OCI-LY7 (cell line): ENCODE measurements at regions not wholly inside any gene's neighbourhood (a gene's known extent, or its start where the extent isn't known, plus 50 kb on each side); places are given as distances from the start of the nearest gene placed in this dataset.

ENCODE experiments used
- BruUV-seq: library from RNA; stranded (reverse); fragments of 400-500 nt; replicated peaks from 2 replicates; lab custom pipeline; 2021; lab: Mats Ljungman, UMichigan
- CTCF ChIA-PET: fragments of 300-600 bp; sonication (Branson Sonifier 250); formaldehyde crosslinking; loops from one replicate; lab custom pipeline; 2022; ENCODE audit warnings: antibody characterized with exemption; ENCODE audit not compliant: unreplicated experiment; lab: Charles Lee
- POLR2A ChIA-PET: fragments of 300-600 bp; sonication (Branson Sonifier 250); formaldehyde crosslinking; loops from one replicate; lab custom pipeline; 2022; ENCODE audit warnings: antibody characterized with exemption; lab: Charles Lee
- DNase-seq: peaks from one replicate; pipeline ENCODE4 v3.0.0-alpha.2; 2015; ENCODE audit warnings: low spot score
- H2AFZ ChIP-seq: fragments of 200-600 bp; sonication (generic), shearing (Covaris generic); 2 replicates; pipeline ENCODE4 v1.6.1; 2014; ENCODE audit warnings: mild to moderate bottlenecking, antibody characterized with exemption, low read length, moderate library complexity
- H3K27ac ChIP-seq: fragments of 200-600 bp; sonication (generic); 2 replicates; pipeline ENCODE4 v1.5.1; 2014; ENCODE audit warnings: mixed run types, low read depth, mild to moderate bottlenecking, moderate library complexity, low read length, inconsistent platforms; ENCODE audit not compliant: poor library complexity, severe bottlenecking
- H3K36me3 ChIP-seq: fragments of 200-600 bp; sonication (generic); 2 replicates; pipeline ENCODE4 v1.6.1; 2014; ENCODE audit warnings: mild to moderate bottlenecking, antibody characterized with exemption, low read length, moderate library complexity, mixed read lengths; ENCODE audit not compliant: insufficient read depth
- H3K4me1 ChIP-seq: fragments of 200-600 bp; sonication (generic); 2 replicates; pipeline ENCODE4 v1.5.1; 2014; ENCODE audit warnings: mild to moderate bottlenecking, low read length; ENCODE audit not compliant: insufficient read depth, poor library complexity, severe bottlenecking
- H3K4me2 ChIP-seq: fragments of 200-600 bp; sonication (generic); 2 replicates; pipeline ENCODE4 v1.6.1; 2014; ENCODE audit warnings: mild to moderate bottlenecking, low read length
- H3K4me3 ChIP-seq: fragments of 200-600 bp; sonication (generic); 2 replicates; pipeline ENCODE4 v1.5.1; 2014; ENCODE audit warnings: mild to moderate bottlenecking, low read depth, low read length; ENCODE audit not compliant: poor library complexity, severe bottlenecking
- H3K79me2 ChIP-seq: fragments of 200-600 bp; sonication (generic); 2 replicates; pipeline ENCODE4 v1.6.1; 2016; ENCODE audit warnings: low read depth, mild to moderate bottlenecking, low read length, moderate library complexity, mixed read lengths; ENCODE audit not compliant: insufficient read depth
- H3K9me2 ChIP-seq: fragments of 200-600 bp; sonication (generic); 2 replicates; pipeline ENCODE4 v1.6.1; 2016; ENCODE audit warnings: mild to moderate bottlenecking, low read length, mixed read lengths; ENCODE audit not compliant: insufficient read depth
- H3K9me3 ChIP-seq: fragments of 200-600 bp; sonication (generic); 2 replicates; pipeline ENCODE4 v1.6.1; 2014; ENCODE audit warnings: mild to moderate bottlenecking, mixed run types, low read length, mixed read lengths
- H4K20me1 ChIP-seq: fragments of 200-600 bp; sonication (generic); 2 replicates; pipeline ENCODE4 v1.6.1; 2014; ENCODE audit warnings: mild to moderate bottlenecking, antibody characterized with exemption, low read length, moderate library complexity, mixed read lengths; ENCODE audit not compliant: insufficient read depth
- CTCF ChIP-seq: fragments of 200-600 bp; sonication (generic); conservative IDR thresholded peaks from 2 replicates; pipeline ENCODE4 v1.5.1; 2014; ENCODE audit warnings: mild to moderate bottlenecking, antibody characterized with exemption, low read length, moderate library complexity, mixed read lengths
- EZH2phosphoT487 ChIP-seq: fragments of 200-600 bp; sonication (generic); IDR thresholded peaks from 2 replicates; pipeline ENCODE4 v1.6.1; 2018; ENCODE audit warnings: low read depth, borderline replicate concordance, mild to moderate bottlenecking, mixed run types, antibody characterized with exemption, low read length, moderate library complexity, mixed read lengths
- intact Hi-C: fragments of 100-400 bp; cut with micrococcal nuclease; formaldehyde crosslinking; loops from one replicate; pipeline ENCODE4 v1.10.0; 2022; ENCODE audit not compliant: unreplicated experiment

- BruUV-seq: no TSS peak
- Histone ChIP-seq H3K9me3 (no peaks in the 10 kb centered on the region), H3K4me2 (no peak overlapping the region), H3K79me2 (no peaks in the 10 kb centered on the region), H3K4me3 (no peak overlapping the region), H3K36me3 (no peaks in the 10 kb centered on the region), H3K9me2 (no peaks in the 10 kb centered on the region), H3K4me1 (no peaks in the 10 kb centered on the region), H4K20me1 (no peaks in the 10 kb centered on the region), H3K27ac (no peak overlapping the region), H2AFZ (no peak overlapping the region)
- CTCF ChIA-PET: no interaction called here
- TF ChIP-seq CTCF (no peak), EZH2phosphoT487 (no peak)
- intact Hi-C loops: no loop called here
- no peak for DNase-seq
- POLR2A ChIA-PET: no interaction called here
These were observed 146.7 kb upstream of the IRX5 start for GRCh38 chr16:54783980-54784379.

DNA sequence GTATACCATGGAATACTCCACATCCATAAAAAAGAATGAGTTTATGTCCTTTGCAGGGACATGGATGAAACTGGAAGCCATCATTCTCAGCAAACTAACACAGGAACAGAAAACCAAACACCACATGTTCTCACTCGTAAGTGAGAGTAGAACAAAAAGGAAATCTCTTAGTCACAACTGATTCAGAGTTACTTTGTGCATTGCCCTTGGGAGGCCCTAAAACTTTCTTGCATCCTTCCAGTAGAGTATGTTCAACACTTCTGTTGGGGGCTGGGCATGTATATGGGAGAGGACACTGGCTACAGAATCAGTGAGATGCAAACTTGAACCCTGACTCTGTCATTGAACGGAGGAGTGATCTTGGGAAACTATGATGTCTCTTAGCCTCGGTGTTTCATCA, 147.4 kb upstream of the IRX5 start:
- no peak overlapping the region for H3K4me3 ChIP-seq
- no peaks in the 10 kb centered on the region for H3K4me1 ChIP-seq
- ChIA-PET CTCF (no interaction called here), POLR2A (no interaction called here)
- no peak overlapping the region for H3K27ac ChIP-seq
- no peaks in the 10 kb centered on the region for H3K79me2 ChIP-seq
- H3K36me3 ChIP-seq: no peaks in the 10 kb centered on the region
- H3K9me2 ChIP-seq: no peaks in the 10 kb centered on the region
- DNase-seq: no peak
- H3K9me3 ChIP-seq: no peaks in the 10 kb centered on the region
- no peak for TF ChIP-seq EZH2phosphoT487
- TF ChIP-seq CTCF: no peak
- H2AFZ ChIP-seq: no peak overlapping the region
- BruUV-seq: no TSS peak
- intact Hi-C loops: no loop called here
- H4K20me1 ChIP-seq: no peaks in the 10 kb centered on the region
- no peak overlapping the region for H3K4me2 ChIP-seq

- H3K9me3 ChIP-seq: no peaks in the 10 kb centered on the region
- CTCF ChIA-PET: no interaction called here
- no peaks in the 10 kb centered on the region for H3K36me3 ChIP-seq
- no peaks in the 10 kb centered on the region for H3K9me2 ChIP-seq
- H4K20me1 ChIP-seq: no peaks in the 10 kb centered on the region
- H3K27ac ChIP-seq: no peak overlapping the region
- DNase-seq: no peak
- H3K4me3 ChIP-seq: no peak overlapping the region
- BruUV-seq: no TSS peak
- no peak for TF ChIP-seq EZH2phosphoT487
- no peak for TF ChIP-seq CTCF
- POLR2A ChIA-PET: interaction anchor here (0.6 to 0.7 kb wide), 2 partner anchors 12 to 388 kb away, joined by 3 to 4 read pairs; no protein-coding TSS in a partner anchor
- intact Hi-C loops: no loop called here
- no peaks in the 10 kb centered on the region for H3K4me1 ChIP-seq
- no peak overlapping the region for H2AFZ ChIP-seq
- no peaks in the 10 kb centered on the region for H3K79me2 ChIP-seq
- H3K4me2 ChIP-seq: no peak overlapping the region
These were observed 150.4 kb upstream of the IRX5 start for GRCh38 chr16:54780266-54780665.
